ENCODE measurements at regions not wholly inside any gene's neighbourhood (a gene's known extent, or its start where the extent isn't known, plus 50 kb on each side); places are given as distances from the start of the nearest gene placed in this dataset.

GRCh38 chr12:69002969-69003368, 70.0 kb upstream of the CPM start:
- WGBS, result 55% methylated on average over 4 of the region's 4 CpGs

GRCh38 chr12:69003991-69004390, 71.0 kb upstream of the CPM start:
- Histone ChIP-seq H3K36me3 (no peaks in the 10 kb centered on the region), H3K27ac (no peak overlapping the region), H3K9me3 (no peaks in the 10 kb centered on the region), H3K27me3 (replicated peaks; ENCODE audit: insufficient read depth) (no peaks in the 10 kb centered on the region), H3K4me3 (no peak overlapping the region), H3K4me1 (replicated peaks) (no peaks in the 10 kb centered on the region)
- intact Hi-C loops (cut with DNase I), result no loop called here
- DNase-seq (ENCODE audit: low spot score), result no peak
- WGBS, result 94% methylated on average over 2 of the region's 2 CpGs
- TF ChIP-seq POLR2AphosphoS5 (IDR thresholded peaks at IDR 0.05) (no peak), POLR2A (IDR thresholded peaks at IDR 0.05) (no peak), CTCF (IDR thresholded peaks at IDR 0.05) (no peak)

More at GRCh38 chr12:69002969-69003368, 70.0 kb upstream of the CPM start:
- TF ChIP-seq CTCF (IDR thresholded peaks at IDR 0.05), result no peak
- TF ChIP-seq POLR2AphosphoS5 (IDR thresholded peaks at IDR 0.05), result no peak
- no peak for TF ChIP-seq POLR2A (IDR thresholded peaks at IDR 0.05)
- Histone ChIP-seq H3K36me3 (no peaks in the 10 kb centered on the region), H3K27me3 (replicated peaks; ENCODE audit: insufficient read depth) (no peaks in the 10 kb centered on the region), H3K27ac (no peak overlapping the region), H3K9me3 (no peaks in the 10 kb centered on the region), H3K4me1 (replicated peaks) (no peaks in the 10 kb centered on the region), H3K4me3 (no peak overlapping the region)
- no peak for DNase-seq (ENCODE audit: low spot score)
- intact Hi-C loops (cut with DNase I), result no loop called here

GRCh38 chr12:69007101-69007854, 74.3 kb upstream of the CPM start:
- WGBS, result 22% methylated on average over 9 of the region's 9 CpGs
- intact Hi-C loops (cut with DNase I), result no loop called here
- no peaks in the 10 kb centered on the region for H3K4me1 ChIP-seq (replicated peaks)
- H3K27ac ChIP-seq, result no peak overlapping the region
- peak; percentile 23 for DNase-seq (ENCODE audit: low spot score)
- no peak overlapping the region for H3K4me3 ChIP-seq
- no peak for TF ChIP-seq POLR2AphosphoS5 (IDR thresholded peaks at IDR 0.05)
- no peak for TF ChIP-seq POLR2A (IDR thresholded peaks at IDR 0.05)
- TF ChIP-seq CTCF (IDR thresholded peaks at IDR 0.05), result no peak
- no peaks in the 10 kb centered on the region for H3K9me3 ChIP-seq
- no peaks in the 10 kb centered on the region for H3K36me3 ChIP-seq
- no peaks in the 10 kb centered on the region for H3K27me3 ChIP-seq (replicated peaks; ENCODE audit: insufficient read depth)

GRCh38 chr12:69007855-69008351, 74.9 kb upstream of the CPM start:
- Histone ChIP-seq H3K9me3 (no peaks in the 10 kb centered on the region), H3K27me3 (replicated peaks; ENCODE audit: insufficient read depth) (no peaks in the 10 kb centered on the region), H3K36me3 (no peaks in the 10 kb centered on the region), H3K27ac (no peak overlapping the region), H3K4me1 (replicated peaks) (no peaks in the 10 kb centered on the region), H3K4me3 (no peak overlapping the region)
- 57% methylated on average over 5 of the region's 5 CpGs for WGBS
- TF ChIP-seq POLR2A (IDR thresholded peaks at IDR 0.05) (no peak), CTCF (IDR thresholded peaks at IDR 0.05) (no peak), POLR2AphosphoS5 (IDR thresholded peaks at IDR 0.05) (no peak)
- no peak for DNase-seq (ENCODE audit: low spot score)
- intact Hi-C loops (cut with DNase I), result no loop called here

- DNase-seq (ENCODE audit: low spot score), result no peak
- no peak overlapping the region for H3K27ac ChIP-seq
- WGBS, result 74% methylated on average over 4 of the region's 4 CpGs
These were observed 75.5 kb upstream of the CPM start for GRCh38 chr12:69008520-69008919.

More at GRCh38 chr12:69008520-69008919, 75.5 kb upstream of the CPM start:
- Histone ChIP-seq H3K4me1 (replicated peaks) (no peaks in the 10 kb centered on the region), H3K9me3 (no peaks in the 10 kb centered on the region), H3K4me3 (no peak overlapping the region), H3K27me3 (replicated peaks; ENCODE audit: insufficient read depth) (no peaks in the 10 kb centered on the region), H3K36me3 (no peaks in the 10 kb centered on the region)
- TF ChIP-seq CTCF (IDR thresholded peaks at IDR 0.05) (no peak), POLR2A (IDR thresholded peaks at IDR 0.05) (no peak), POLR2AphosphoS5 (IDR thresholded peaks at IDR 0.05) (no peak)
- intact Hi-C loops (cut with DNase I), result no loop called here
